Esophagus mucosa (tissue), 1 donor: ENCODE measurements at regions not wholly inside any gene's neighbourhood (a gene's known extent, or its start where the extent isn't known, plus 50 kb on each side); places are given as distances from the start of the nearest gene placed in this dataset.
"Not testable (repeated sequence)": the region's sequence is repeated elsewhere in the genome, so short reads cannot be mapped to it uniquely, and the experiment has no call there.

ENCODE experiments used
- ATAC-seq: fragments of 200-7000 bp; cut with Tn5 transposase; one replicate; pipeline ENCODE4 v1.9.1; 2020
- donor health status: DM: yes; HTN: yes; CAD: no.

- no peak for ATAC-seq
Observed at GRCh38 chr14:43022094-43022800, 1415.6 kb downstream of the LRFN5 start.

DNA sequence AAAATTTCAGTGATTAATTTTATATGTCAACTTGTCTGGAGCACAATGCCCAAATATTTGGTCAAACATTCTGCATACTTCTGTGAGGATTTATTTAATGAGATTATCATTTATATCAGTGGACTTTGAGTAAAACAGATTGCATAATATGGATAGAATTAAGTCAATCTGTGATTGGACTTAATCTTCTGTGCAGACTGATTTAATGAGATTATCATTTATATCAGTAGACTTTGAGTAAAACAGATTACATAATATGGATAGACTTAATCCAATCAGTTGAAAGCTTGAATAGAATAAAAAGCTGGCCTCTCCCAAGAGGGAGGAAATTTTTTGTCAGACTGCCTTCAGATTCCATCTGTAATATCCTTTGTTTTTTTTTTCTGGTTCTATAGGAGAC is 1413.2 kb downstream of the LRFN5 start:
- no peak for ATAC-seq

- no peak for ATAC-seq
Observed at GRCh38 chr14:43014338-43014737, 1407.7 kb downstream of the LRFN5 start.

GRCh38 chr14:43012817-43013216 is 1406.1 kb downstream of the LRFN5 start:
- no peak for ATAC-seq

- no peak for ATAC-seq
Observed at GRCh38 chr14:43005807-43006206, 1399.1 kb downstream of the LRFN5 start.

- no peak for ATAC-seq
Observed at GRCh38 chr14:43003845-43004244, 1397.2 kb downstream of the LRFN5 start.

GRCh38 chr14:43001731-43002130 is 1395.1 kb downstream of the LRFN5 start:
- no peak for ATAC-seq

- ATAC-seq: no peak
Observed at GRCh38 chr14:42994051-42994736, 1387.5 kb downstream of the LRFN5 start.

- no peak for ATAC-seq
Observed at GRCh38 chr14:42992930-42993329, 1386.3 kb downstream of the LRFN5 start.

- ATAC-seq: no peak
Observed at GRCh38 chr14:42980419-42980818, 1373.7 kb downstream of the LRFN5 start.

GRCh38 chr14:42973171-42973570 is 1366.5 kb downstream of the LRFN5 start:
- not testable (repeated sequence) for ATAC-seq

GRCh38 chr14:42965512-42965911 is 1358.8 kb downstream of the LRFN5 start:
- ATAC-seq: no peak

- ATAC-seq: no peak
Observed at GRCh38 chr14:42961509-42961908, 1354.8 kb downstream of the LRFN5 start.

GRCh38 chr14:42950363-42950762 is 1343.7 kb downstream of the LRFN5 start:
- no peak for ATAC-seq

DNA sequence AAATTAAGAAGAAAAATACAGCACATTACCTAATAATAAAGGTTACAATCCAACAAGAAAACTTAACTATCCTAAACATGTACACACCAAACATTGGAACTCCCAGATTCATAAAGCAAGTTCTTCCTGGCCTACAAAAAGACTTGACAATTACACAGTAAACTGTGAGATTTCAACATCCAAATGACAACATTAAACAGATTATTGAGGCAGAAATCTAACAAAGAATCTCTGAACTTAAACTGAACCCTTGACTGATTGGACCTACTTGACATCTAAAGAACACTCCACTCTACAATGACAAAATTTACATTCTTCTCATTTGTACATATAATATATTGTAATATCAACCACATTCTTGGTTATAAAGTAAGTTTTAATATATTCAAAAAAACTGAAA is 1341.3 kb downstream of the LRFN5 start:
- no peak for ATAC-seq

GRCh38 chr14:42944284-42944683 is 1337.6 kb downstream of the LRFN5 start:
- ATAC-seq: no peak

- ATAC-seq: no peak
Observed at GRCh38 chr14:42931308-42931707, 1324.6 kb downstream of the LRFN5 start.

GRCh38 chr14:42929806-42930480 is 1323.3 kb downstream of the LRFN5 start:
- ATAC-seq: no peak

GRCh38 chr14:42927313-42927712 is 1320.6 kb downstream of the LRFN5 start:
- ATAC-seq: no peak

GRCh38 chr14:42921901-42922300 is 1315.2 kb downstream of the LRFN5 start:
- ATAC-seq: no peak

DNA sequence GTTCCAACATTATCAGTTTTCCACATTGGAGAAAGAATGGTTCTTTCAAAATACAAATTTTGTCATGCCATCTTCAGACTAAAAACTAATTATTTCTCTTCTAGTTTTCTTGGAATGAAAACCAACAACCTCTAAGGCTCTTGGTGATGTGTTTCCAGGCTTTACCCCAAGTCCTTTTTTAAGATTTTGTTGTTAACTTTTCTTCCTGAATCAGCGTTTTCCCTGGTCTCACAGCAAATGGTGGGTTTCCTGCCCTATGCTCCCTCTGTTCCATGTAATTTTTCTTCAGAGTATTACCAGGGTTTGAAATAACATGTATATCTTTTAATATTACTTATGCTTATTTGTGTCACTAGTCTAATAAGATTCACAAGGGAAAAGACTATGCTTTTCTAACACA is 1311.9 kb downstream of the LRFN5 start:
- ATAC-seq: no peak

DNA sequence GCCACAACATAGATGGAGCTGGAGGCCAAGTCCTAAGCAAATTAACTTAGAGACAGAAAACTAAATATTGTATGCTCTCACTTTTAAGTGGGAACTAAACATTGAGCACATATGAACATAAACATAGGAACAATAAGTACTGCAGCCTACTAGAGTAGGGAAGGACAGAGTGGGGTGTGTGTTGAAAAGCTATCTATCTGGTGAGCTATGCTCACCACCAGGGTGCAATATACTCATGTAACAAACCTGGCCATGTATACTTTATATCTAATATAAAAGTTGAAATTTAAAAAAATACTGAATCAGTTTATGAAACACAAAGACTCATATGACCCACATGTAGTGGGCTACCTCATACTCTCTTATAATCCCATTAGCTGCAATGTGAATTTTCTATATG is 1305.0 kb downstream of the LRFN5 start:
- no peak for ATAC-seq

DNA sequence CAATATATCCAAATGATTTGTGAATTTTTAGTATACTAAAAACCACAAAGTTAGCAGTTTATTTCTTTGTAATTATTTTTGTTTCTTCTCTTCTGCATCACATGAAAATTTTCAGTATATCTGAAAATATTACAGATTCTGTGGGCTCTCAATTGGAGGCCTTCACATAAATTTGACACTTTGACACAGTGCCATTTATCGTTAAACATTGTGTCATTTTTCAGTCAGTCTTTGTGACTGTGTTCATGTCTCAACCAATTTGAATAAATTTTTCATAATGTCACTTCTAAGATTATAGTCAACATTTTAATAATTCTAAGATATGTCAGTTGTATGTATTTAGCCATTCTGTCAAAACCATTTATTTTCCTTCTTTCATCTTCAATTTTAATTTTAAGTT is 1303.0 kb downstream of the LRFN5 start:
- no peak for ATAC-seq

- ATAC-seq: no peak
Observed at GRCh38 chr14:42893183-42893582, 1286.5 kb downstream of the LRFN5 start.
